CD4-positive, alpha-beta T cell treated with Interleukin-6 at 100 ng/mL for 8 hours (primary cell): ENCODE measurements at regions not wholly inside any gene's neighbourhood (a gene's known extent, or its start where the extent isn't known, plus 50 kb on each side); places are given as distances from the start of the nearest gene placed in this dataset.
A peak's percentile ranks its signal among the peaks of the same experiment; 100 is the strongest.

Source experiments
- DNase-seq: peaks from one replicate; pipeline ENCODE4 v3.0.0-alpha.2; 2020; ENCODE audit warnings: mixed read lengths, low spot score

DNA sequence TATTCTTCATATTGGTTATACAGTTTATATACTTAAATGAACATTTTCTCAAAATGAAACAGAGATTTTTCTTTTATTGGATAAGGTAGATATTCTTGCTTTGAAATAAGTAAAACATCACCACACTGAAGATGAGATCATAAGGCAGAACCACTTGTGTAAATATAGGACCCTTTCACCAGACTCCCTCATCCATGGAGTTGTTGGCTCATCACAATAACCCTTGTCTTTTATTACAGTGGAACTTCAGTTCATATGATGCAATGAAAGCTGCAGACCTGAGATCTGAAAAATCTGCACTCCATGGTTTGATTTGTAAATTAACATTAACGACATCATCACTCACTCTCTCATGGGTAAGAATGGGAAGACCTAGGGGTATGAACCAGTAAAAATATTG lies 51.9 kb upstream of the DBX2 start:
- DNase-seq = no peak

DNA sequence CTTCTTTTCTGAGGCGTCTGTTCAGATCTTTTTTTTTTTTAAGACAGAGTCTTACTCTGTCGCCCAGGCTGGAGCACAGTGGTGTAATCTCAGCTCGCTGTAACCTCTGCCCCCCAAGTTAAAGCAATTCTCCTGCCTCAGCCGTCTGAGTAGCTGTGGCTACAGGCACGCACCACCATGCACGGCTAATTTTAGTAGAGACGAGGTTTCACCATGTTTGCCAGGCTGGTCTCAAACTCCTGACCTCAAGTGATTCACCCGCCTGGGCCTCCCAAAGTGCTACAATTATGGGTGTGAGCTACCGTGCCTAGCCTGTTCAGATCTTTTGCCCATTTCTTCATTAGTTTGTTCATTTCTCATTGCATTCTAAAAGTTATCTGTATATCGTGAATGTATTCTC lies 55.1 kb upstream of the DBX2 start:
- no peak for DNase-seq

DNA sequence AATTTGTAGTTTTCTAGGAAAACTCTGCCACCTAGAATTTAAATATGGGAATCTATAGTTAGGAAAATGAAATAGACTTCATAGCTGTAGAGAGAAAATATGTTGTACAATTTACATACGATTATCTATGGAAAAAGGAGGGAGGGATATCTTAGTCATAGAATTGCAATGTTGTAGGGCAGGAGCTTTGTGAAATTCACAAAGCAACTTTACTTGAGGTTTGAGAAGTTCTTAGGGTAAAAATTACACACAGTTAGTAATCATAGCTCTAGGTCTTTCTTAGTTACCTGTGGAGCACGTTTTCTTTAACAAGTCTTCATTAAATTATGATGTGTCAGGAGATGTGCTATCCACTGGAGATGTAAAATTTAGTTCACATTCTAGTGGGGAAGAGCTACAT lies 61.4 kb upstream of the DBX2 start:
- no peak for DNase-seq

DNA sequence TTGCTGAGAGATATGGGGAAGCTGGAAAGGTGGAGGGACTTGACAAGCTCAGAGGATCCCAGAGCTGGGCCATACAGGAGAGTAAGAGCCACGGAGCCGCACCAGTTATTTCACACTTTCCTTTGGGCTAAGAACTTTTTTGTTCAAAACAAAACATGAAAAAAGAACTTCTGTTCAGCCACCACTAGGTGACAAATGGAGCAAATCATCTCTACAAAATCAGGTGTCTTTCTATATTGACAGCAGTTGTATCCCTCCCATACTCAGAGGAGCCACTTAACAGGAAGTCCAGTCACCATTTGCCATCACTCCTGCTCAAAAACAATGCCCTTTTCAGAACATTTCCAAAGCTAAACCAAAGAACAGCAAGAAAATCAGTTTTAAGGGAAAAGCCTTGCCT lies 70.3 kb upstream of the DBX2 start:
- no peak for DNase-seq

DNA sequence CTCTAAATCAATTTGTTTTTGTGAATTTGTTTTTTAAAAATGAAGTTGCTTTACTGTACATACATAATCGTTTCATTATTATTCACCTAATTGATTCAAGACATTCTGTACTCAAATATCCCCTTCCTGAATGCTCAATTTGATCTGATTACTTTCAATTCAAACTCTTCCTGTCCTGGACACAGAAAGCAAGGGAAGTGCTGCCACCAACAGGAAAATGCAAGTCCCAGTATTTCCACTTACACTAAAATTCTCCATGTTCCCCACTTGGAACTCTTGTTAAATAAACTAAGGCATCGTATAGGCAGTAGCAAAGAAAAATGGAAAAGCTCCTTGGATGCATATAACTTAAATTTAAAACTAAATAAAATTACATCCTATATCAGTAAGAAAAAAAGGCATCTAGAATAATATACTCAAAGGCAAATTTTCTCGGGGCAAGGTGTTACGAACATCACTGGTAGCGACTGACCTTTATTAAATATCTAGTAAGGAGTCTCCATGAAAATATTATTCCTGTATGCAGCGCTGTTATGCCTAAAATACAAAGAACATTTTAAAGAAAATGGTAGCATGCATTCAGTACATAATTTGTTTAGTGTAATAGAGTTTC lies 72.0 kb upstream of the DBX2 start:
- no peak for DNase-seq

DNA sequence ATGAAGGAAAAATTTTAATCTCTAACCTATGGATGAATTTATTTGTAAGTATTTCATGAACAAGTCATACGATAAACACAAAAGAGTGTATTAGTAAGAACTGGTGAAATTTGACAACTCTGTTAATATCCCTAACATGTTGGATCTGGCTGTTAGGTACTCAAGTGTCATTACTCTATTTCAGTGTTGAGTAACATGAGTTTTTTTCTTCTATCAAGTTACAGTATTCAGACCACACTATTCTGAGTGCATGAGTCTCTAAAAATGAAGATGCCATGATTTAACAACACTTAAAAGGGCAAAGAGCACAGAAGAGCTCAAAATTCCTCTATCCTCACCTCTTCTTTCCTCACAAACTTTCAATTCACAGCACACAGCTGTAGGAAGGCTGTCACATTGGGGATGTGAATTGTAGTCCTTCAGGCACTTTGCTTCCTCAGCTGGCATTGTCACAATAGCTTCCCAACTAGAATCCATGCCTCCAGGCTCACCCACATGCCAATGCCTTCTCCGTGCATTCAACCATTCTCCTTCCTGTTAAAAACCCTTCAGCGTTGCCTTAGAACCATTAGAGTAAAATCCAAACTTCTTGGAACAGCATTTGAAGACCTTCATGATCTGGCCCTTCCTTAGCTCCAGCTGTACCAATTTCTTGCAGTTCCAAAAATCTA lies 73.7 kb upstream of the DBX2 start:
- DNase-seq = no peak

DNA sequence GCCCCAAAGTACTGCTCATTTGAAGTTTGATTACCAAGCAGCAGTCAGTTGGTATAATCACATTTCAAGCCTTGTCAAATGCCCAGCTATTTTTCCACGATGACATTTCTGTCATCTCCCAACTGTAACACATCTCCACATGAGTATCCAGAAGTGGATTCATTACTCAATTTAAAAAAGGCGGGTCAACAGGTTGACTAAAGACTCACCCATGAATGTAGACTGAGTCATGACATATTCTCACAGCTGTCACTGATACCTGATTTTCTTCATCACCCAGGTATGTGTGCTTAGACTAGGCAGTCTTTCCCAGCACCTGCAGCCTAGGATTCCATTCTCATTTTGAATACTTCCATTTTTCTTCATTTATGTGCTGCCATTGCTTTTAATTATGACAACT lies 75.1 kb upstream of the DBX2 start:
- no peak for DNase-seq

DNA sequence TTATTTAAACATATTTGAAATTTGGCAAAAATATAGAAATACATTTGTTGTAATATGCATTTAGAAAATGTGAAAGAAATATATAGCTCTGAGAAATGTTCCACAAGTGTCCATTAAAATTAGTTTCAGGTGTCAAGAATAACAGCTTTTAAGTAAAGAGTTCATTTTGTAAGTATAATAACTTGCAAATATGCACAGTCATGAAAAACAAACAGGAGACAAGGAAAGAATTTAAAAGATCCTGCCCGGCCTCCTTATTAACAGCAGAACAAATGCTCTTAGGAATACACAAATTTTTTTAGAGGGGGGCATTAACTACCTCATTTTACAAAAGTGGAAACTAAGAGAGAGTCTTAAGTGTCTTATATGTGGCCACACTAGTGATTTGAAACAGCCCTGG lies 77.7 kb upstream of the DBX2 start:
- DNase-seq = no peak

DNA sequence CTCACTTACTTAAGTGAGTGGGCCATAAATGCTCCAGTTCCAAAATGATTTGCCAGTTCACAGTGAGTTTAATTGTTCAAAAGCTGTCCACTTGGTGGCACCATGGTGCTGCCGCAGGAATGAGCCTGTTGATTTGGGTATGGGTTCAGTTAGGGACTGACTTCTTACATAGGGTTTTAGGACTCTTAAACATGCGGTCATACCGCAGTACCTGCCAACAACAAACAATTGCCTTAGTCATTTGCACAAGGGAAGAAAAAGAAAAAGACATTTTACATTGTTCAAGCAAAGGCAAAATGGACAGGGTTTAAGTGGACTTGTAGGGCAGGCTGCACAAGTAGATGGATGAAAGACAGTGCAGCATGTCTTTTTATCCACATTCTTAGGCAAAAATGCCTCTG lies 80.0 kb upstream of the DBX2 start:
- peak; percentile 7 for DNase-seq

DNA sequence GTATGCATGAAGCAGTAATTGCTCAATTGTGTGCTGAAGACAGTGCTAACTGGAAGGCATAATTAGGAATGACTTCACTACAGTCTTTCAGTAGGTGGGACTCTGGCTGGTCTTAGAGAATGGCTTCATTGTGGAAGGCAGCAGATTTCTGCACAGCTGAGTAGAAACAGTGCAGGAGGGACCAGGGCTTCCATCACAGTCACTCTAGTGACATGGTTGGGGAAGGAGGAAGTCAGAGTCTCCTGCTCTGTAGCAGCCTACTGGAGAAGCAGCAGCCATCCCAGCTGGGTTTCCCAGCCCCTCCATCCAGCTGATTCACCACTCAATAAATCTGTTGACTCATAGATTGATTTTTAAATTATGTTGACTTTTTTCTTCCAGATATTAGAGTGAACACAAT lies 80.6 kb upstream of the DBX2 start:
- DNase-seq = no peak

DNA sequence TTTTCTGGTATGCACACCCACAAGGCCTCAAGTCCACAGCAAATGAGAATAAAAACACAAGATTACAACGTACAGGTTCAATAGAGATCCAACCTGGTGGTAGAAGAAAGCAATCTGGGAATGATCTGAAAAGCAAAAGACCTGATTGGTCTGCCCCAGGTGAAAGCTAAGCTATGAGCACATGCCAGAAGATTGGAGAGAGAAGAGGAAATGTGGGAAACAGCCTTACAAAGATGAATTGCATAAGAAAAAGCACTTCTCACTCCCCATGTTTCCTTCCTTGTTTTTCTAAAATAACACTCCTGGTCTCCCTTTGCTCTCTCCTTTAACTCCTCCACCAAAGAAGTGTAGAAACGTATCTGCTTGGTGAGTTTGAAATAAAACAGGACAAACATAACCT lies 77.3 kb upstream of the ANO6 start:
- DNase-seq = no peak

DNA sequence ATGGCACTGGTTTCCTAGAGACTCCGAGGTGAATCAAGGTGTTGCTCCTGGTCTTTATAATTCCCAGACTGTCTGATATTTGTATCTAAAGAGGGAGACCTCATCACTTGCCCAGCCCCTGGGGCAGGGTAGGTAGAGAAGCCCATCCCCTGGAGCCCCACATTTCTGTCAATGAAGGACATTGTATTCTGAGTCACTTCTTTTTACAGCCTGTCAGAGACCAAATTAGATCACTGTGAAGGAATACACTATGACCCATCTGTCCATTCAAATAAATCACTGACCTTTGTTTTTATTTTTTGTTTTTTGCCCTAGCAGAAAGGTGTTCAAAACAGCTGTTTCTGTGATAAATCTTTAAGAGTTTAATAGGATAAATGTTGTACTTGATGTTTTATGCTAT lies 67.9 kb upstream of the ANO6 start:
- no peak for DNase-seq

DNA sequence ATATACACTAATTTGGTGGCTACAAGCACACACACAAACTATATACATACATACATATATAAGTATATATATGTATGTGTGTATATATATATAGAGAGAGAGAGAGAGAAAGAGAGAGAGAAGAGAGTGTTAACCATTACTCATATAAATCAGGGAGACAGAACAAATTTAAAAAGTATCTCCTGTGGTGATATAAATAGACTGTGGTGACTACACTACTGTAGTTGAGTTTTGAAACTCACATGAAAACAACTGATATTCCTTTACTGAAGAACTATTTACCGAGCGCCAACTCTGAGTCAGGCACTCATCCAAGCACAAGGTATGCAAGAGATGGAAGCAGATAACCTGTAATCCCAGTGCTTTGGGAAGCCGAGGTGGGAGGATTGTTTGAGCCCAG lies 67.3 kb upstream of the ANO6 start:
- no peak for DNase-seq

DNA sequence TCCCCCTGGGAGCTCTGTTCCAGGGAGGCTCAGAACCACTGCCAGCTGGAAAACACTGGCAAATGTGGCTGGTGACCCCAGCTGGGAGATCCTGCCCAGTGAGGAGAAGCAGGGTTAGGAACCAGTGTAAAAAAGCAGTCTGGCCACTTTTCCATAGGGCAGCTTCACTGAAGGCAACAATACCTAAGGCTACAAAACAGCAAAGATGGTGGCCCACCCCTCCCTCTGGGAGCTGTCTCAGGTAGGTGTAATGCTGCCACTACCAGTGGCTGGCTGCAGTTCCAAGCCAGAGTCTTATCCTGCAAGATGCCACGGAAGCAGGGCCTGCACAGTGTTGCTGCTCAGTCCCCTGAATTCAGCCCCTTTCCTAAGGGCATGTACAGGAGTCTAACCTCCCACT lies 50.6 kb upstream of the ANO6 start:
- DNase-seq = no peak

DNA sequence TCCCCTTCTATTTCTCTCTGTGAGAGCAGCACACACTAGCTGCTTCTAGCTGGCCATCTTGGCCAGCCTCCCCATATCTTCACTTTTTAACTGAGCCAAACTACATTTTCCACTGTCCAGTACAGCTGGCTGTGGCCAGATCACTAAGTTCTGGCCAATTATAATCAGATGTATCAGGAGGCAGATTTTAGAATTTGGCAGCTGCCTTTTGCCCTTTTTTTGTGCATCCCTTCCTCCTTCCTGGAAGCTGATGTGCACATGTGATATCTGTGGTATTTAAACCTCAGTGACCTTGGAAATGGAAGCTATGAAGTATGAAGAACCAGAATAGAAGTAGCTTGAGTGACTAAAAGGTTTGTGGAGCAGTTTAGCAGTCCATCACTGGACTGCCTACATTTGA lies 49.8 kb upstream of the ANO6 start:
- DNase-seq = no peak
